ENCODE measurements at regions not wholly inside any gene's neighbourhood (a gene's known extent, or its start where the extent isn't known, plus 50 kb on each side); places are given as distances from the start of the nearest gene placed in this dataset.

- Histone ChIP-seq H3K27ac (ENCODE audit: low read length) (no peak overlapping the region), H3K36me3 (ENCODE audit: control insufficient read depth in 1 of 2, insufficient read depth in 2 of 2, low read length in 2 of 2) (no peaks in the 10 kb centered on the region), H3K4me3 (ENCODE audit: low read depth in 1 of 2, low read length in 2 of 2) (no peak overlapping the region), H3K4me1 (ENCODE audit: control insufficient read depth in 1 of 2, insufficient read depth in 2 of 2, low read length in 2 of 2) (no peaks in the 10 kb centered on the region), H3K9me3 (ENCODE audit: control insufficient read depth in 1 of 2, low read length in 2 of 2) (peaks cover 0 to 3% of the 10 kb centered on the region in 2 donors), H3K27me3 (ENCODE audit: low read depth, low read length) (no peaks in the 10 kb centered on the region)
Observed at GRCh38 chr7:51636503-51636902, 319.9 kb upstream of the COBL start.

GRCh38 chr7:51635775-51636174, 319.2 kb upstream of the COBL start:
- H3K36me3 ChIP-seq (ENCODE audit: control insufficient read depth in 1 of 2, insufficient read depth in 2 of 2, low read length in 2 of 2), result no peaks in the 10 kb centered on the region
- no peaks in the 10 kb centered on the region for H3K4me1 ChIP-seq (ENCODE audit: control insufficient read depth in 1 of 2, insufficient read depth in 2 of 2, low read length in 2 of 2)
- H3K27ac ChIP-seq (ENCODE audit: low read length), result no peak overlapping the region
- peaks cover 0 to 3% of the 10 kb centered on the region in 2 donors for H3K9me3 ChIP-seq (ENCODE audit: control insufficient read depth in 1 of 2, low read length in 2 of 2)
- no peaks in the 10 kb centered on the region for H3K27me3 ChIP-seq (ENCODE audit: low read depth, low read length)
- no peak overlapping the region for H3K4me3 ChIP-seq (ENCODE audit: low read depth in 1 of 2, low read length in 2 of 2)

- Histone ChIP-seq H3K36me3 (ENCODE audit: control insufficient read depth in 1 of 2, insufficient read depth in 2 of 2, low read length in 2 of 2) (no peaks in the 10 kb centered on the region), H3K9me3 (ENCODE audit: control insufficient read depth in 1 of 2, low read length in 2 of 2) (no peaks in the 10 kb centered on the region), H3K4me3 (ENCODE audit: low read depth in 1 of 2, low read length in 2 of 2) (no peak overlapping the region), H3K4me1 (ENCODE audit: control insufficient read depth in 1 of 2, insufficient read depth in 2 of 2, low read length in 2 of 2) (no peaks in the 10 kb centered on the region), H3K27ac (ENCODE audit: low read length) (no peak overlapping the region), H3K27me3 (ENCODE audit: low read depth, low read length) (no peaks in the 10 kb centered on the region)
Observed at GRCh38 chr7:51634538-51634937, 317.9 kb upstream of the COBL start.

GRCh38 chr7:51634025-51634424, 317.4 kb upstream of the COBL start:
- Histone ChIP-seq H3K4me3 (ENCODE audit: low read depth in 1 of 2, low read length in 2 of 2) (no peak overlapping the region), H3K4me1 (ENCODE audit: control insufficient read depth in 1 of 2, insufficient read depth in 2 of 2, low read length in 2 of 2) (no peaks in the 10 kb centered on the region), H3K36me3 (ENCODE audit: control insufficient read depth in 1 of 2, insufficient read depth in 2 of 2, low read length in 2 of 2) (no peaks in the 10 kb centered on the region), H3K27ac (ENCODE audit: low read length) (no peak overlapping the region), H3K9me3 (ENCODE audit: control insufficient read depth in 1 of 2, low read length in 2 of 2) (no peaks in the 10 kb centered on the region), H3K27me3 (ENCODE audit: low read depth, low read length) (no peaks in the 10 kb centered on the region)

GRCh38 chr7:51633596-51633995, 317.0 kb upstream of the COBL start:
- Histone ChIP-seq H3K36me3 (ENCODE audit: control insufficient read depth in 1 of 2, insufficient read depth in 2 of 2, low read length in 2 of 2) (no peaks in the 10 kb centered on the region), H3K4me1 (ENCODE audit: control insufficient read depth in 1 of 2, insufficient read depth in 2 of 2, low read length in 2 of 2) (no peaks in the 10 kb centered on the region), H3K9me3 (ENCODE audit: control insufficient read depth in 1 of 2, low read length in 2 of 2) (no peaks in the 10 kb centered on the region), H3K4me3 (ENCODE audit: low read depth in 1 of 2, low read length in 2 of 2) (no peak overlapping the region), H3K27me3 (ENCODE audit: low read depth, low read length) (no peaks in the 10 kb centered on the region), H3K27ac (ENCODE audit: low read length) (no peak overlapping the region)

- Histone ChIP-seq H3K4me3 (ENCODE audit: low read depth in 1 of 2, low read length in 2 of 2) (no peak overlapping the region), H3K27me3 (ENCODE audit: low read depth, low read length) (no peaks in the 10 kb centered on the region), H3K4me1 (ENCODE audit: control insufficient read depth in 1 of 2, insufficient read depth in 2 of 2, low read length in 2 of 2) (no peaks in the 10 kb centered on the region), H3K27ac (ENCODE audit: low read length) (no peak overlapping the region), H3K36me3 (ENCODE audit: control insufficient read depth in 1 of 2, insufficient read depth in 2 of 2, low read length in 2 of 2) (no peaks in the 10 kb centered on the region), H3K9me3 (ENCODE audit: control insufficient read depth in 1 of 2, low read length in 2 of 2) (no peaks in the 10 kb centered on the region)
Observed at GRCh38 chr7:51633006-51633405, 316.4 kb upstream of the COBL start.

GRCh38 chr7:51630933-51631332, 314.3 kb upstream of the COBL start:
- Histone ChIP-seq H3K36me3 (ENCODE audit: control insufficient read depth in 1 of 2, insufficient read depth in 2 of 2, low read length in 2 of 2) (no peaks in the 10 kb centered on the region), H3K4me1 (ENCODE audit: control insufficient read depth in 1 of 2, insufficient read depth in 2 of 2, low read length in 2 of 2) (no peaks in the 10 kb centered on the region)

GRCh38 chr7:51629206-51629605, 312.6 kb upstream of the COBL start:
- no peak overlapping the region for H3K27ac ChIP-seq (ENCODE audit: low read length)
- no peaks in the 10 kb centered on the region for H3K4me1 ChIP-seq (ENCODE audit: control insufficient read depth in 1 of 2, insufficient read depth in 2 of 2, low read length in 2 of 2)
- no peak overlapping the region for H3K4me3 ChIP-seq (ENCODE audit: low read depth in 1 of 2, low read length in 2 of 2)
- H3K27me3 ChIP-seq (ENCODE audit: low read depth, low read length), result no peaks in the 10 kb centered on the region
- H3K9me3 ChIP-seq (ENCODE audit: control insufficient read depth in 1 of 2, low read length in 2 of 2), result no peaks in the 10 kb centered on the region
- H3K36me3 ChIP-seq (ENCODE audit: control insufficient read depth in 1 of 2, insufficient read depth in 2 of 2, low read length in 2 of 2), result no peaks in the 10 kb centered on the region

More at GRCh38 chr7:51630933-51631332, 314.3 kb upstream of the COBL start:
- H3K4me3 ChIP-seq (ENCODE audit: low read depth in 1 of 2, low read length in 2 of 2), result no peak overlapping the region
- H3K27me3 ChIP-seq (ENCODE audit: low read depth, low read length), result no peaks in the 10 kb centered on the region
- H3K27ac ChIP-seq (ENCODE audit: low read length), result no peak overlapping the region
- no peaks in the 10 kb centered on the region for H3K9me3 ChIP-seq (ENCODE audit: control insufficient read depth in 1 of 2, low read length in 2 of 2)

GRCh38 chr7:51621956-51622355, 305.3 kb upstream of the COBL start:
- Histone ChIP-seq H3K27ac (ENCODE audit: low read length) (no peak overlapping the region), H3K27me3 (ENCODE audit: low read depth, low read length) (no peaks in the 10 kb centered on the region), H3K4me1 (ENCODE audit: control insufficient read depth in 1 of 2, insufficient read depth in 2 of 2, low read length in 2 of 2) (no peaks in the 10 kb centered on the region), H3K36me3 (ENCODE audit: control insufficient read depth in 1 of 2, insufficient read depth in 2 of 2, low read length in 2 of 2) (no peaks in the 10 kb centered on the region), H3K4me3 (ENCODE audit: low read depth in 1 of 2, low read length in 2 of 2) (no peak overlapping the region), H3K9me3 (ENCODE audit: control insufficient read depth in 1 of 2, low read length in 2 of 2) (no peaks in the 10 kb centered on the region)

GRCh38 chr7:51620706-51621105, 304.1 kb upstream of the COBL start:
- no peak overlapping the region for H3K4me3 ChIP-seq (ENCODE audit: low read depth in 1 of 2, low read length in 2 of 2)
- no peaks in the 10 kb centered on the region for H3K27me3 ChIP-seq (ENCODE audit: low read depth, low read length)
- no peaks in the 10 kb centered on the region for H3K36me3 ChIP-seq (ENCODE audit: control insufficient read depth in 1 of 2, insufficient read depth in 2 of 2, low read length in 2 of 2)
- H3K4me1 ChIP-seq (ENCODE audit: control insufficient read depth in 1 of 2, insufficient read depth in 2 of 2, low read length in 2 of 2), result no peaks in the 10 kb centered on the region
- no peak overlapping the region for H3K27ac ChIP-seq (ENCODE audit: low read length)
- no peaks in the 10 kb centered on the region for H3K9me3 ChIP-seq (ENCODE audit: control insufficient read depth in 1 of 2, low read length in 2 of 2)

- Histone ChIP-seq H3K27me3 (ENCODE audit: low read depth, low read length) (no peaks in the 10 kb centered on the region), H3K4me1 (ENCODE audit: control insufficient read depth in 1 of 2, insufficient read depth in 2 of 2, low read length in 2 of 2) (no peaks in the 10 kb centered on the region), H3K36me3 (ENCODE audit: control insufficient read depth in 1 of 2, insufficient read depth in 2 of 2, low read length in 2 of 2) (no peaks in the 10 kb centered on the region), H3K9me3 (ENCODE audit: control insufficient read depth in 1 of 2, low read length in 2 of 2) (no peaks in the 10 kb centered on the region), H3K4me3 (ENCODE audit: low read depth in 1 of 2, low read length in 2 of 2) (no peak overlapping the region), H3K27ac (ENCODE audit: low read length) (no peak overlapping the region)
Observed at GRCh38 chr7:51619880-51620279, 303.3 kb upstream of the COBL start.

GRCh38 chr7:51617686-51618085, 301.1 kb upstream of the COBL start:
- H3K27me3 ChIP-seq (ENCODE audit: low read depth, low read length), result no peaks in the 10 kb centered on the region
- no peaks in the 10 kb centered on the region for H3K4me1 ChIP-seq (ENCODE audit: control insufficient read depth in 1 of 2, insufficient read depth in 2 of 2, low read length in 2 of 2)
- H3K27ac ChIP-seq (ENCODE audit: low read length), result no peak overlapping the region
- H3K36me3 ChIP-seq (ENCODE audit: control insufficient read depth in 1 of 2, insufficient read depth in 2 of 2, low read length in 2 of 2), result no peaks in the 10 kb centered on the region
- no peak overlapping the region for H3K4me3 ChIP-seq (ENCODE audit: low read depth in 1 of 2, low read length in 2 of 2)
- H3K9me3 ChIP-seq (ENCODE audit: control insufficient read depth in 1 of 2, low read length in 2 of 2), result no peaks in the 10 kb centered on the region

Measured in muscle layer of duodenum (tissue), 2 donors.